ENCODE measurements at regions not wholly inside any gene's neighbourhood (a gene's known extent, or its start where the extent isn't known, plus 50 kb on each side); places are given as distances from the start of the nearest gene placed in this dataset.

DNA sequence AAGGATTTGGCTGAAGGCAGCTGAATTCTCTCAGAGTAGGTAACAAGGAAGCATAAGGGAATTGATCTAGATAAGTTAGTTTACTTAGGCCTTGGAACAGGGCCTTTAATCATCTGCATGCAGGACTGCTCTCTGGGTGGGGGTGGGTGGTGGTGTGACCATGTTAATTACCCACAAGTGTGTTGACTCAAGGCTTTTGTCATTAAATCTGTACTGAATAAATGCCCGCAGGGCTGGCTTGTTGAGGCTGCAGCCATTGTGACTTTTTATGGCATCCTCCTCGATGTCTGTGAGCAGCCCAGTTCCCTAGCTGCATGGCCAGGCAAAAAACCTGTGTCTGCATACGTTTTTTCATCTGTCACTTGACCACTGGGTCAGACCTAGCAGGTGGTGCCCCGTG, 63.5 kb upstream of the ASCC3 start:
- no peak for DNase-seq

DNA sequence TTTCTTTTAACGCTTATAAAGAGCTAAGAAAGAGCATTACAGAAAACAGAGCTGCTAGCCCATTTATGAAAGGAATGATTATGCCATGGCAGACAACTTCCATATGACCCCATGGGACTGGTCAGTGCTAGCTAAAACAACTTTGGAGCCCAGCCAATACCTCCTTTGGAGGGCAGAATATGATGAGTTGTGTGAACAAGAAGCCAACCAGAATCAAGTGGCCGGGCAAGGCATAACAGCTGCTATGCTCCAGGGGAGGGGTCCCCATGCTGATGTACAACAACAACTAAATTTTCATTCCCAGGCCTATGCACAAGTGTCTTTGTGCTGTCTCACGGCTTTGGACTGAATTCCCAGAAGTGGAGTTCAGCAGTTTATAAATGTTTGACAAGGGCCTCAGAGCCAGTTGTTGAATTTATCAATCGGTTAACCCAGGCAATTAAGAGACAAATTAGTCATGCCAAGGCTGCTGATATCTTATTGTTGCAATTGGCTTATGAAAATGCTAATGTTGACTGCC, 65.0 kb upstream of the ASCC3 start:
- DNase-seq, result no peak

DNA sequence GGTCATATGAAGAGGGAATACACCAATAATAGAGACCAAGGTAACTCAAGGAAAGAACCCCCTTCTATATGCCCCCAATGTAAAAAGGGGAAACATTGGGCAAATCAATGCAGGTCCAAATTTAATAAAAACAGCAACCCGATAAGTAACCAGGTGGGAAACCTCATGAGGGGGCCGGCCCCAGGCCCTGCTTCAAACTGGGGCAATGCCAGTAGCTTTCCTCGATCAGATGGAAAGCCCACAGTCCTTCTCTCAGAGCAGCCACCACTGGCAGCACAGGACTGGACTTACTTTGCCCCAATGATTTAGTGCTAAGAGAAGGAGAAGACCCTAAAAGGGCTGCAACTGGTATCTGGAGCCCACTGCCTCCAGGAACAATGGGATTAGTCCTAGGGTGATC, 65.6 kb upstream of the ASCC3 start:
- DNase-seq, result no peak

DNA sequence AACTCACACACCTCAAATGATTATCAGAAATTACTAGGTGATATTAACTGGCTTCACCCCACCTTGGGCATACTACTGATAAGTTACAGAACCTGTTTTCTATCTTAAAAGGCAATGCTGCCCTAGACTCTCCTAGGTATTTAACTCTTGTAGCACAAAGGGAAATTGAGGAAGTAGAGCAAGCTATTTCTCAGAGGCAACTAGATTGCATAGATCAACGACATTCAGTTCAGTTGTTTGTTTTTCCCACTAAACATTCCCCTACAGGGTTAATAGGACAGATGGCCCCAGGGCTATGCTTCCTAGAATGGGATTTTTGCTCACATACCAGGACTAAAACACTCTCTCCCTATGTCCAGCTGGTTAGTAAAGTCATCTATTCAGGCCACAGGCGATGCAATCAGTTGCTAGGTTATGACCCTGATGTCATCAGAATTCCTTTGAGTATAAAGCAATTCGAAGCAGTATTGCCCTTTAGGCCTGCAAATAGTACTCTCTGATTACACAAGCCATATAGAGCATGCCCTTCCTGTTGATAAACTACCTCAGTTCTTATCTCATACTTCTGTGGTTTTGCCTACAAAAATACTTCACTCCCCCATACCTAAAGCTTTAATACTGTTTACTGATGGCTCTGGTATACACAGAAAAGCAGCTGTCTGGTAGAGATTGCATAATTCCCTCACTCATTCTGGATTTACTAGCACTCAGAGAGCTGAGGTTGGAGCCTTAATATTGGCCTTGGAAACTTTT, 67.4 kb upstream of the ASCC3 start:
- DNase-seq, result no peak

DNA sequence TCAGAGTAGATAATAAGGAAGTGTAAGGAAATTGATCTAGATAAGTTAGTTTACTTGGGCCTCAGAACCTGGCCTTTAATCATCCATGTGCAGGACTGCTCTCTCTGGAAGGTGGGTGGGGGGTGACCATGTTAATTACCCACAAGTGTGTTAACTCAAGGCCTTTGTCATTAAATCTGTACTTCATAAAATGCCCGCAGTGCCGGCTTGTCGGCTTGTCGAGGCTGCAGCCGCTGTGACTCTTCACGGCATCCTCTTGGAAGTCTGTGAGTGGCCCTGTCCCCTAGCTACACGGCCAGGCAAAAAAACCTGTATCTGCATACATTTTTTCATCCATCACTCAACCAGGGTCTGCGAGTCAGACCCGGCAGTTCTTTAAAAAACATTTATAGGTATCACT, 70.9 kb upstream of the ASCC3 start:
- no peak for DNase-seq

DNA sequence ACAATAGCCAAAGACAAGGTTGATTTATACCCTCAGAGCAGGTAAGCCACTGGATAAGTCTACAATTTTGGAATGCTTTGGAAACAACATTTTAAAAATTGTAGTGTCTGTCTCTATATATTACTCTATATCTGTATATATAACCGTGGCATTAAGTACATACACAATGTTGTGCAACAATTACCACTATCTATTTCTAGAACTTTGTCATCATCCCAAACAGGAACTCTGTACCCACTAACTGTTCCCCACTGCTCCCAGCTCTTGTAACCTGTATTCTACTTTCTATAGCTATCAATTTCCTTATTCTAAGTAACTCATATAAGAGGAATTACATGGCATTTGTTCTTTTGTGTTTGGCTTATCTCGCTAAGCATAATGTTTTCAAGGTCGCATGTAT, 78.2 kb upstream of the ASCC3 start:
- DNase-seq, result no peak

DNA sequence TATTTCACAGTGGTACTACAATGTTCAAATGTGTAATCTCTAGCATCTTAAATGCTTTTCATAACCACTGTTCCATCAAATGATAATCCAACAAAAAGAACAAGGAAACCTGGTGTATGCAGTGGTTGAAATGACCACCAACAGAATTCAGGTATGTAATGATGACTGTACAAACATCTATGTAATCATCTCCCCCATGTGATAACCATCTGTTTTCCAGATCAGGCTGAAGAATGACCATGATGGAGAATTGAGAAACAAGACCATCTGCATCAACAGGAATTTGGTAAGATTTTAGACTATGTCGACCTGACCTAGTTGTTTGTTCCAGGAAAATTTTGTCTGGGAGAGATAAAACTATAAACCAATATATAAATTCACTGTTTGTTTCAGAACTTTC, 81.3 kb upstream of the ASCC3 start:
- DNase-seq, result no peak

DNA sequence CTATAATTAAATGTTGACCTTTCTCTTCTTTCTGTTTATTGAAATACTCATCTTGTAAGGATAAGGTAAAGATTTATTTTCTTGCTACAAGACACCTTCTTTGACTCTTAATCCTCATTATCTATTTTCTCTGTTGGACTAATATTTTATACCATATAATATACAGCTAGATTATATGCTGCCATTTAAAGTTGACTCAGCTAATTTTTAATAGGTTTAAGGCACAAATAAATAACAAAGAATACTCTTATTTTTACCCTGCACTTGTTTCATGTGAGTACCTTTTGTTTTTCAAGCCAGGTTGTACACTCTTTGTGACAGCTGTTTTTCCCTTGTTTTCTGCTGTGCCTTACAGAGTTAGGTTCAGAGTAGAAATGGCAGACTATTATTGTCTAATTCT, 83.9 kb upstream of the ASCC3 start:
- no peak for DNase-seq

DNA sequence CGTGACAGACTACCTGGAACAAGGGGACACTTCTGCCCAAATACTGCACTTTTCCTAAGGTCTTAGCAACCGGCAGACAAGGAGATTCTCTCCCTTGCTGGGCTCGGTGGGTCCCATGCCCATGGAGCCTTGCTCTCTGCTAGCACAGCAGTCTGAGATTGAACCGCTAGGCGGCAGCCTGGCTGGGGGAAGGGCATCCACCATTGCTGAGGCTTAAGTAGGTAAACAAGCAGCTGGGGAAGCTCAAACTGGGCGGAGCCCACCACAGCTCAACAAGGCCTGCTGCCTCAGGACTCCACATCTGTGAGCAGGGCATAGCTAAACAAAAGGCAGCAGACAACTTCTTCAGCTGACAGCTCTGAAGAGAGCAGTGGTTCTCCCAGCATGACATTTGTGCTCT, 87.8 kb upstream of the ASCC3 start:
- no peak for DNase-seq

DNA sequence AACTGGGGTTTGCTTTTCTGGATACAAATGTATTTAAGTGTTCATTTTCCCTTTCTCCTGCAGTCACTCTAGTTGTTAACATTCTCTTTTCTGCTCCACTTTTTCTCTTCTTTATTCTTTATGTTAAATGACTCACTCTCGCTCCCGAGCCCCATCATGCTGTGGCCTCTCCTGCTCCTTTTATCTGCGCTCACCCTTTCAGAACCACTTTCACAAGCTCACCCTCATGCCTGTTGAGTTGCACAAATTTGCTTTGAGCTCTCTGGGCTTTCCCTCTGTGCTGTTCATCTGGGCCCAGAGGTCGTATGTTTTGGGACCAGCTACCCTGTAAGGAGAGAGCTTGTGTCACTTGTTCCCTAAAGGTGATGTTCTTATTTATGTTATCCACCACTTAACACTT, 98.1 kb upstream of the ASCC3 start:
- no peak for DNase-seq

DNA sequence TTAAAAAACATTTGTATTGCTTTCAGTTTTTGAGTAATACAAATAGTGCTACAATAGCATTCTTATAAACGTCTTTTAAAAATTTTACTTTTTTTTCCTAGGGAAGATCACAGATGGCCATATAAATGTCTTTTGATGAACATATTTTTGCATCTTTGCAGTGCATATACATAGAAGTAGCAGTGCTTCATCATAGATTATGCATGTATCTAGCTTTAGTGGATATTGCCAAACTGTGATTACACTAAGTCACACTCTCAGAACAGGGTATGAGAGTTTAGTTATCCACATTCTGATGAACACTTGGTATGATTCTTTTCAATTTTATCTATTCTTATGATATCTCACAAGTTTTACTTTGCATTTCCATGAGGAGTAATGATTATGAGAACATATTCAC, 99.8 kb upstream of the ASCC3 start:
- no peak for DNase-seq

DNA sequence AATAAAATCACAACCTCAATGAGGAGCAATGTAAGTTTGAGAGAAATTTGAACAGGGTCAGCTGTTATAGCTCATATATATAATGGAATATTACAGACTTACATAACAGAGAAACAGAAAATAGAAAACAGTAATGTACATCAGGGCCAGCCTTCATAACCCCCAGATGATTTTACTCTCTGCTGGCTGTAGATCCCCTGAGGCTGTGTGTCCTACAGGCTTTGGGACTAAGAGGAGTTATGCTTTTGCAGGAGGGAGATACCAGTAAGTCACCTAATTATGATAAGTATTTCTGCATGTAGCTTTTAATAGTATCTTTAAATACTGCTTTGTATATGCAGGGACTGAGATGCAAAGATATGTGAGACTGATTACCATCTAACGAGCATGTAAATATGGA, 105.8 kb upstream of the ASCC3 start:
- no peak for DNase-seq

DNA sequence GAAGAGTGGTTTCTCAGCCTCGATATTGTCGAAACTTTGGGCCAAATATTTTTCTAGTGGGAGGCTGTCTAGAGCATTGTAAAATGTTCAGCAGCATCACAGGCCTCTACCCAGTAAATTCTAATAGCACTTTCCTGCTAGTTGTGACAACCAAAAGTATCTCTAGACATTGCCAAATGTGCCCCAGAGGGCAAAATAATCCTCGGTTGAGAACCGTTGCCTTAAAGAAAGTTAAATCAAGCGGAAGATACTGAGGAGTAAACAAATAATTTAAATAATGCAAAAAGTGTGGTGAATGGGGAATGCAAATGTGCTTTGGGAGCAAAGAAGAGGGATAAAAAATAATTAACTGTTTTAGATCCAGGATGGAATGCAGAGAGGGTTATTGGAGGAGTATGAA, 106.4 kb upstream of the ASCC3 start:
- no peak for DNase-seq

DNA sequence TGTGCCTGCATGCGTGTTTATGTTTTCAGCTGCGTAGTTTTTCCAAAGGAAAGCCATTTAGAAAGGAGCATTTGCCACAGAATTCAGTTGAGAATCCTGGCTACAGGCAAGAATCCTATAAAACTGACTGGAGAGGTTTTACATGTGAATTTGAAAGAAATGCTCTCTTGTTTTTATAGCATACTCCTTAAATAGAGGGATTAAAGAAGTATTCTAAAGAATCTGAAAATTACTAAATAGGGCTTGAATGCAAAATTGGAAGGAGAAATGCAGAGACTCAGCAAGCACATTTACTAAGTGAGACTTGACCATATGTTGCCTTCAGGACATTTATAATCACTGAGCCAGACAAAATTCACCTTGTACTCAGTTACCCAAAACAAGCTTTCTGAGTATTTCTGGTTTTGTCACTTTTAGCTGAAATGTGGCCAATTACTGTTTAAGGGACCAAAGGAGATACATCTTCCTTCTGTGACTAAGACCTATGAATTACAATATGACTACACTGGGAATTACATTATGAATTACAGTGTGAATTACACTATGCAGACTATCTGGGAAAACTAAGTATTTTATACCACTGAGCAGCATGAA, 107.4 kb upstream of the ASCC3 start:
- DNase-seq, result no peak

DNA sequence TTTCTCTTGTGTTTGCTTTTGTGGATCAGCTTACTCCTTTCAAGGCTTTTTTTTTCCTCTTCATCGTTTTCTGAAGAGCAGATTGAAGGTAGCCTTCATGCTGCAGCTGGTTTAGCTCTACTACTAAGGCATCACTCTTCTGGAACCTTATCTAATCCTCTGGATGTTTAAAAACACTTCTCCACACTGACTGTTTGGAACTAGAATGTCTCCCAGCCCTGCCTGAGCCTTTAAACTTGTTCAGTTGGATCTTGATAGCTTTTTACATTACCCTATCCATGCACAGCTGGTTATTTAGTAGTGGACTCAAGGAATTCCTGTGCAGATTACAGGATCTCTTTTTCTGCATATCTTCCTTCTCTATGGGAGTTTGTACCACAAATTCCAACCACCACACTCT, 108.9 kb upstream of the ASCC3 start:
- no peak for DNase-seq

DNA sequence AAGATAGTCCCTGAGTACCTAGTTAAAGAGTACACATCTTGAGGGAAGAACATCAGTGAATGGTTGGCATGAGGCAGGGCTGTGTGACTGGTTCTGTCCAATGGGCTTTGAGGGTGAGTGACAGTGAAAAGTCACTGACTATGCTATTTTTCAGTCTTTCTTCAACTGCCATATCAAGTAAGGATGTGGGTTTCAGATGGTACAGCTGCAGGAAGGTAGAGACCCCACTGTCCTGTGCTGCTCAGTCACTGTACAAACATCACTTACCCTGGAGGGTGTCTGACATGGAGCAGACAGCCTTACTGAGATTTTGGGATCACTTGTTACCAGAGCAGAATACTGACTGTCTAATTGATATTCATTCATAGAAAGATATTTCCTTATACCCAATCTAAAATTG, 115.3 kb upstream of the ASCC3 start:
- DNase-seq, result no peak

DNA sequence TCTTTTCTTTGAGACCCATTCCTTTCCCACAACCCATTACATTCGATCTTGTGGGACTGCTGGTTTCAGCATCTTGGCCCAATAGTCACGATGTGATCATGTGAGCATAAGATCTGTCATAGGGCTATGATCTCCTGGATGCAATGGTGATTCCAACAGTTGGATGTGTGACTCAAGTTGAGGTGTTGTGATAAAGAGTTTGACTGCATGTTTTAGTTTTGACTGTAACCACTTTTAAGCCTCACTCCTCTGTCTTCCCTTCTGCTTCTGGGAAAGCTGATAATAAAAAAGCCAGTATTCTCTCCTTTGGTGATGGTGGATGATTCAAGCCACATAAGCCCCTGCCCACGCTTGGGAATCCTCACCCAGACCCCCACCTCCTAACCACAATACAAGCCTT, 117.0 kb upstream of the ASCC3 start:
- no peak for DNase-seq

DNA sequence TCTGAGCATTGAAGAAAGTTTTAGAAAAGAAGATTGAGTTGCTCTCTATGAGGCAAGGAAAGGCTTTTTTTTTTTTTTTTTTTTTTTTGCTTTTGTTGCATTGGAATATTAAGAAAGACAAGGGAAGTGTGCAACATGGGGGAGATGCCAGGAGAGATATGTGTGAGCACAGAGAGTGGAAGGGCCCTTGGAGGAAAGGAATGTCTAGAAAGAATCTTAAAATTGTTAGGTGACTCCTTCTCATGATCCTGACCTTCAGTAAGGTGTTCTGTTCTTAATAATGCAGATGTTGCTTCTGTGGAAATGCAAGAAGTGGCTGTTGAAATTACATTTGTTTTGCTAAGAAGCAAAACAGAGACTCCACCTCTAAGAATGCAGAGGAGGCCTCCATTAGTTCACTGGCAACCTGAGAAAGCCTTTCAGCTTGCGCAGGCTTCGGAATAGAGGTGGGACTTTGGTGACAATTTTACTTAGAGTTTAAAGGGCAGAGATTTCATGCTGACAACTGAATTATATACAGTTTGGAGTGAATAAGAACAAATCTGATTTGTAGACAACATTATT, 118.0 kb upstream of the ASCC3 start:
- DNase-seq, result no peak

DNA sequence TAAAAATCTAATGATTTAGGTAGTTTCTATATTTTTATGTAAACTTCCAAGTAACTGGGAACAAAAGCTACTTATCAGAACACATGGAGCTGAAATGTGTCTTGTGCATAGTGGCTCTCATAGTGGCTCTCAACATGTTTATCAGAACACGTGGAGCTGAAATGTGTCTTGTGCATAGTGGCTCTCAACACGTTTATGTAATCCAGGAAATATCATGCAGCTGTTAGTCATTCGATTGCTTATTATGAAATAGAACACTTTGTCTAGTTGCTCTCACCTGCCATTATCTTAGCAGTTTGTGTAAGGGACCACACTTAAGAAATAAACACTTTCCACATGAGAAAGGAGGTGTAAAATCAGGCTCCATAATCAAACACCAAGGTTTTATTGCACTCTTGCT, 119.2 kb upstream of the ASCC3 start:
- DNase-seq, result no peak

DNA sequence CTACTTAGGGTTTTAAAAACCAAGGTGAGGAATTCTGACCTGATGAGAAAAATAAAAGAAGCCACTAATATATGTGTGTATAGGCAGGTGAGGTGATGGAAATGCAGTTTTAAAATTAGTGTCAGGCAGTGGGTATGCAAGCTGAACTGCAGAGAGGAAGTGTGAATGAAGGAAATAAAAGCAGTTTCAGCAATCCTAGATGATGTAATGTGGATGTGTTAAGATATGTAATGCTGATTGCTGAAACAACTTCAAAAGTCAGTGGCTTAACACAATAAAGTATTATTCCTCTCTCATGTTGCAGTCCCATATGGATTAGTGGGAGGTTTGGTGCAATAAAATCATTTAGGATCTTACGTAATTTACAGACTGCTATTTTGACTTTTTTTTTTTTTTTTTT, 119.9 kb upstream of the ASCC3 start:
- no peak for DNase-seq

DNA sequence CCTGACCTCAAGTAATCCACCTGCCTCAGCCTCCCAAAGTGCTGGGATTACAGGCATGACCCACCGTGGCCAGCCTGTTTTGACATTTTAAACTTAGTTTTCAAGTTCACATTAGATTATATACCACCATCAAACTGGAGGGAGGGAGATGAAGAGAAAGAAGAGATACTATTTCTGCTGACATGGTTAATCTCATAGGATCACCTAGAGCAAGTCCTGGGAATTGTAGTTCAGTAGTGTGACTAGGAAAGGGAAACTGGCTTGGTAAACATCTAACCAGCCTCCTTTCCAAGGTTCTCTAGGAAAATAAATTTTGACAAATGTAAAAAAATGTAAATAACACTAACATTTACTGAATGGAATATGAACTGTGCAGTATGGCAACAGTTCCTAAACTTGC, 120.5 kb upstream of the ASCC3 start:
- DNase-seq, result no peak

DNA sequence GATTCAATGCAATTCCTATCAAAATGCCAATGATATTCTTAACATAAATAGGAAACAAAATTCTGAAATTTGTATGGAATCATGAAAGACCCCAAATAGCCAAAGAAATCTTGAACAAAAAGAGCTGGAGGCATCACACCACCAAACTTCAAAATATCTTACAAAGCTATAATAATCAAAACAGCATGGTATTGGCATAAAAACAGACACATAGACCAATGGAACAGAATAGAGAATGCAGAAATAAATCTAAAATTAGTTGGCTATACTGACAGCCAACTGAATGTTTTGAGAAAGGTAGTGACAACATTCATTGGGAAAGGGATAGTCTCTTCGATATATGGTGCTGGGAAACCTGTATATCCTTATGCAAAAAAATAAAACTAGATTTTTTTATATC, 121.9 kb upstream of the ASCC3 start:
- no peak for DNase-seq

DNA sequence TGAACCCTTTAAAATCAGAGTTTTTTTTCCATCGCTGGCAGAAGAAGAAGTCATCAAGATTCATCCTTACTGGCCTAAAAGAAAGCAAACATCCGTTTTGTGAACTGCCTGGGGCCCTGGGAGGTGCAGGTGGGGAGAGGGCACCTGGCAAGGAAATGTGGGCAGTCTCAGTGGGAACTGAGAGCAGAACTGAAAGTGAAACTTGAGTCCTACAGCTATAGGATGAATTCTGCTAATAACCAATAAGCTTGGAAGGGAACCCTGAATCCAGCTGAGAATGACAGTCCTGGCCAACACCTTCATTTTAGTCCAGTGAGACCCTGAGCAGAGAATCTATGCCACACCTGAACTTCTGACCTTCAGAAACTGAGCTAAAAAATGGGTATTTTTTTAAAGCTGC, 130.1 kb upstream of the ASCC3 start:
- no peak for DNase-seq

DNA sequence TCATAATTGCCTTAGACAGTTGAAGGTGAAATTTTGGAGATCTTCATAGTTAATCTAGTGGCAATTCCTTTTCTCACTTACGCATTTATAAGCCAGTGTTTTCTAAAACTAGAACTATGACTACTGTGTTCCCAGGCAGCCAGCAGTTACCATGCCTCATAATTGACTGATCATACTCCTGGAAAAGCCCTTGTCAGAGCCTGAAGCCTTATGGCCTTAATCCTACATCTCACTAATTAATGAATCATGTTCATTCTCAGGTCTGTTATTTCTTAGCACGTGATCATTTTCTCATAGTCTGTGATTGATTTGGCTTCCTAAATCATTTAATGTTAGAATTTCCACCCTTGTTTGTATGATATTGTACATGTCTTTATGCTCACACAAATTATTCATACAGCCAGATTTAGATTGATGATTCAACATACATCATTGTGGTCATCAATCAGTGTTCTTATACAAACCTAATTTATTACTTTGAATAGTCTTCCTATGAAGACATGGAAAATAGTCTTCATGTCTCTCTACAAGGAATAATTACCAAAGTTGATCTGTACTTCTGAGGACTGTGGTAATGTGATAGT, 132.6 kb upstream of the ASCC3 start:
- no peak for DNase-seq
